Limb (tissue), 2 donors: ENCODE measurements at regions not wholly inside any gene's neighbourhood (a gene's known extent, or its start where the extent isn't known, plus 50 kb on each side); places are given as distances from the start of the nearest gene placed in this dataset.
"Not testable (repeated sequence)": the region's sequence is repeated elsewhere in the genome, so short reads cannot be mapped to it uniquely, and the experiment has no call there.

Source experiments
- DNase-seq, 2 donors: peaks; one replicate each; pipeline ENCODE4 v3.0.0-alpha.2; 2016; ENCODE audit errors: extremely low spot score in 2 of 2

- not testable (repeated sequence) for DNase-seq
Measured at GRCh38 chr7:138252666-138253065, 176.4 kb downstream of the AKR1D1 start.

GRCh38 chr7:138254444-138254843 is 178.2 kb downstream of the AKR1D1 start:
- no peak for DNase-seq

- no peak for DNase-seq
Measured at GRCh38 chr7:138257459-138258196, 181.4 kb downstream of the AKR1D1 start.

- no peak for DNase-seq
Measured at GRCh38 chr7:138258197-138258559, 181.9 kb downstream of the AKR1D1 start.

GRCh38 chr7:138259675-138260074 is 183.4 kb downstream of the AKR1D1 start:
- DNase-seq, result no peak

GRCh38 chr7:138267934-138268333 is 191.7 kb downstream of the AKR1D1 start:
- no peak for DNase-seq

- DNase-seq, result no peak
Measured at GRCh38 chr7:138276891-138277290, 183.2 kb upstream of the TRIM24 start.

- DNase-seq, result no peak
Measured at GRCh38 chr7:138278601-138279000, 181.5 kb upstream of the TRIM24 start.

GRCh38 chr7:138282997-138283396 is 177.1 kb upstream of the TRIM24 start:
- no peak for DNase-seq

- no peak for DNase-seq
Measured at GRCh38 chr7:138285129-138285528, 174.9 kb upstream of the TRIM24 start.

- no peak for DNase-seq
Measured at GRCh38 chr7:138286846-138287245, 173.2 kb upstream of the TRIM24 start.

GRCh38 chr7:138287549-138287948 is 172.5 kb upstream of the TRIM24 start:
- DNase-seq, result no peak

- no peak for DNase-seq
Measured at GRCh38 chr7:138289082-138289481, 171.0 kb upstream of the TRIM24 start.

- DNase-seq, result no peak
Measured at GRCh38 chr7:138289864-138290263, 170.2 kb upstream of the TRIM24 start.

GRCh38 chr7:138292951-138293350 is 167.1 kb upstream of the TRIM24 start:
- no peak for DNase-seq

GRCh38 chr7:138295049-138295637 is 164.9 kb upstream of the TRIM24 start:
- no peak for DNase-seq

- no peak for DNase-seq
Measured at GRCh38 chr7:138297526-138297925, 162.5 kb upstream of the TRIM24 start.

GRCh38 chr7:138299066-138299465 is 161.0 kb upstream of the TRIM24 start:
- DNase-seq, result no peak

- DNase-seq, result no peak
Measured at GRCh38 chr7:138303230-138304070, 156.6 kb upstream of the TRIM24 start.

GRCh38 chr7:138304071-138304320 is 156.1 kb upstream of the TRIM24 start:
- DNase-seq, result no peak

GRCh38 chr7:138307633-138308032 is 152.4 kb upstream of the TRIM24 start:
- DNase-seq, result no peak

GRCh38 chr7:138308136-138308535 is 151.9 kb upstream of the TRIM24 start:
- DNase-seq, result no peak

- no peak for DNase-seq
Measured at GRCh38 chr7:138309186-138309585, 150.9 kb upstream of the TRIM24 start.
